ENCODE measurements at regions not wholly inside any gene's neighbourhood (a gene's known extent, or its start where the extent isn't known, plus 50 kb on each side); places are given as distances from the start of the nearest gene placed in this dataset.
"Not testable (repeated sequence)": the region's sequence is repeated elsewhere in the genome, so short reads cannot be mapped to it uniquely, and the experiment has no call there.

GRCh38 chr5:167286891-167287290 is 1004.6 kb upstream of the WWC1 start:
- no peak for DNase-seq

- DNase-seq: no peak
Observed at GRCh38 chr5:167290478-167290877, 1001.0 kb upstream of the WWC1 start.

- peak; percentile 24 to 45 for DNase-seq
Observed at GRCh38 chr5:167294882-167295680, 996.4 kb upstream of the WWC1 start.

GRCh38 chr5:167295681-167296005 is 995.8 kb upstream of the WWC1 start:
- no peak for DNase-seq

- DNase-seq: no peak
Observed at GRCh38 chr5:167296066-167296465, 995.4 kb upstream of the WWC1 start.

- no peak for DNase-seq
Observed at GRCh38 chr5:167296661-167297060, 994.8 kb upstream of the WWC1 start.

DNA sequence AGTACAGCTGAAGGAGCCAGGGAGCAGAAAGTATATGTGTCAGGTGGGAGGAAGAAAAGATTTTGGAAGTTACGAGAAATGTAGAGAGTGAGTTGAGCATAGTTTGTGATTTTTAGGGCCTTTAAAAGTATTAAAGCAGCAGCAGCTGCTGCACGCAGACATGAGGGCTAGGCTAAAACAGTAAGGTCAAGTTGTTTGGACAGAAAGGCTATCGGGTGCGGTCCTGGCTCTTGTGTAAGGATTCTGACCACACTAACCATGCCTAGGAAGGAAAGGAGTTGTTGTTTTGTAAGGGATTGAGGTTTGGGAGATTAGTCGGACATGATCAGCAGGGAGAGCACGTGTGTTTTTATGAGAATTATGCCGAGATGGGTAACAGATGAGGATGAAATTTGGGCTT is 991.6 kb upstream of the WWC1 start:
- DNase-seq: not testable (repeated sequence)

GRCh38 chr5:167303582-167303981 is 987.9 kb upstream of the WWC1 start:
- no peak for DNase-seq

- DNase-seq: no peak
Observed at GRCh38 chr5:167304834-167305469, 986.5 kb upstream of the WWC1 start.

DNA sequence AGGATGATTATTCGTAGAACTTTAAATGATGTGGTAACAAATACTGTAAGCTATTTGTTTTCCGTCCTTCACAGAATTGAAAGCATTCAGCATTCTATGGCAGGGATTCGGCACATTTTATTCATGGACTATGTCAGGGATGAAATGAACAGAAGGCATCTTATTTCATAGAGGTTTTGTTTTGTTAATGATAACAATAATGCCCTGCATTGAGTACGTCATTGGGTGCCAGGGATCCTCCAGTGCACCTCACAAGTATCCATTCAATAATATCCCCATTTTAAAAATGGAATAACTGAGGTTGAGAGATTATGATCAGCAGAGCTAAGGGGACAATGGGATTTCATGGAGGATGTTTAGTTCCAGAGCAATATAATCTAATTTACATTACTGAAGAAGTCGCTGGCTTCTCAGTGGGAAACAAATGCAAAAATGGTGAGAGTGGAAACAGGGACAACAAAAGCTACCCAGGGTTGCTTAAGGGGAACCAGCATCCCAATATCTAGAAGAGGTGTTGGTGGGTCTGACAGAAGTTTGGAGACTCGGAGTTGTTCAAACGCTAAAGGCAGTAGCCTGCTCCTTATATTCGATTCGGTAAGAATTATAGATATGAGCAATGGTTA is 985.7 kb upstream of the WWC1 start:
- no peak for DNase-seq

- DNase-seq: no peak
Observed at GRCh38 chr5:167307042-167307441, 984.4 kb upstream of the WWC1 start.

DNA sequence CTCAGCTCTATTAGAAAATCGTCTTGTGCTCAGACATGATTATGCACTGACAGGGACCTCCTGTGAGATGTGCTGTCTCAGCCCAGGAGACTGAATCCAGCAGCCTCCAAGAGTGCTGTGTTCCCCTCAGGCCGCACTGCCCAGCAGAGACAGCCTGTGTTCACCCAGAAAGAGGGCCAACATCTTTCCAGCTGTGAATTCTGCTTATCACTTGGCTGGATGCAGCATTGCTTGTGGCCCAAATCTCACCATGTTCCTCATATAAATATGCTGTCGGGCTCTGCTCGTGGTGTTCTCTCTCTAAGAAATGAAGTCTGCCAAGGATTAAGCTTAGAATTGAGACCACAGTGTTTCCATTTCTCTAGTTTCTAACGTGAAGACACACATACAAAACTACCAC is 983.0 kb upstream of the WWC1 start:
- DNase-seq: no peak

GRCh38 chr5:167309941-167310517 is 981.4 kb upstream of the WWC1 start:
- no peak for DNase-seq

GRCh38 chr5:167311340-167311739 is 980.1 kb upstream of the WWC1 start:
- DNase-seq: no peak

GRCh38 chr5:167312225-167312624 is 979.2 kb upstream of the WWC1 start:
- DNase-seq: no peak

- DNase-seq: peak in 1 of 2 experiments; percentile 18
Observed at GRCh38 chr5:167315762-167316161, 975.7 kb upstream of the WWC1 start.

DNA sequence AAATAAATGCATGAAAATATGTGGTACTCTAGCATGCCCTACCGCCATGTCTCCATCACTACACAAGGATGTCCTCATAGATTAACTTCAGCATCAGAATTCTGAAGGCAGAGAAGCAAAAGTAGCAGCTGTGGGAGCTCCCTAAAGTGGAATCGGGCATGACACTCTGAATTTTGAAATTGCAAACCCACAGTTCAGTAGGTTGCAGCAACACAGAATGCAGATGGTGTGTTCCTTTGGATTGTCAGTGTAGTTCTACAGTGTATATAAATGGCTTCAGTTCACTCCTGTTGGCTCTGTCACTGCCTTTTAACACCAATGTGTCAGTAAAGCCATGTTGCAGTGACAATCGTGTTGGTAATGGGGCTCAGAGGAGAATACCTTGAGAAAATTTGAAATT is 973.6 kb upstream of the WWC1 start:
- DNase-seq: no peak

DNA sequence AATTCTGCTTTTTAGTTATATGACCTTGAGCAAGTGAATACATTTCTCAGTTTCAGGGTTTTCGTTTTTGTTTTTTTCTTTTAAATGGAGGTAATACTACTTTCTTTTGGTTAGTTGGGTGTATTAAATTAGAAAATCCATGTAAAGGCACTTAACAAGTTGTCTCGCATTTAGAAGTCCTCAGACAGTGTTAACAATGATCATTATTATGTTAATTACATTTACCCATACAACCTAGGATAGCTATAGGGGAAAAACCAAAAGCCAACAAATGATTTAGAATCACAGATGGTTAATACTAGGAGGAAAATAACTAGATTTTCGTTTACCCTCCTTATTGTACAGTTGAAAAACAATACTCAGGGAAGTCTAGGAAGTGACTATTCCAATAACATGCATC is 972.2 kb upstream of the WWC1 start:
- no peak for DNase-seq

GRCh38 chr5:167320019-167320418 is 971.4 kb upstream of the WWC1 start:
- no peak for DNase-seq

DNA sequence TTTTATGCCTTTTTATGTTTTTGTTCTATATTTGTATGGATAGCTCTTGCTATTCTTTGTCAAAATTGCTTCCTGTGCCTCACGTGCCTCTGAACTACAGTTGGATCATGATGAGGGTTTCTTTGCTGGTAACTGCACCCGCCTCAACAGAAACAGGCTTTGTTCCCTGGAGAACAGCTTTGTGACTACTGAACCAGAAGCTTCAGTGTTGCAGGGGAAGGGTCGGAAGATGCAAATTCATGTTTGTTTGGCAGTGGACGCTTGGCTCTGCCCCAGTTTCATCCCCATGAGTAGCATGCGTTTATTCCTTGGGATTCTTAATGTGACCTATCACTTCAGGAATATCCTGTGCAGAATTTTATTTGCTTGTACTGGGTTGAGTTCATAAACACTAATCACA is 959.1 kb upstream of the WWC1 start:
- peak; percentile 9 to 29 for DNase-seq

DNA sequence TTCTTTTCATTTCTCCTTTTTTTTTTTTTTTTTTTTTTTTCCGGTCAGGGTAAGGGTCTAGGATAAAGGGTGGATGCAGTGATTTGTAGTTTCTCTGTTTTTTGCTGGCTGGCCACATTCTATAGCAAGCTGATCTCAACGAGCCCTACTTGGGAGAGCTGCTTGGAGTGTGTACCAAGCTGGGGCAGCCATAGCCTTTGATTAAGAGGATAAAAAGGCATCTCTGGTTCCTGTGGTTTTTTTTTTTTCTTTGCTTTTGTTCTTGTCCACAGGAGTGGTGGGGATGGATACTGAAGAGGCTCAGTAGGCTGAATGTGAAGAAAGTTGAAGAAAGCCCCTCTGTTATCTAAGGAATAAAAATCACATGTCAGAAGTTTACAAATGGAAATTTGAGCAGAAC is 955.3 kb upstream of the WWC1 start:
- no peak for DNase-seq

DNA sequence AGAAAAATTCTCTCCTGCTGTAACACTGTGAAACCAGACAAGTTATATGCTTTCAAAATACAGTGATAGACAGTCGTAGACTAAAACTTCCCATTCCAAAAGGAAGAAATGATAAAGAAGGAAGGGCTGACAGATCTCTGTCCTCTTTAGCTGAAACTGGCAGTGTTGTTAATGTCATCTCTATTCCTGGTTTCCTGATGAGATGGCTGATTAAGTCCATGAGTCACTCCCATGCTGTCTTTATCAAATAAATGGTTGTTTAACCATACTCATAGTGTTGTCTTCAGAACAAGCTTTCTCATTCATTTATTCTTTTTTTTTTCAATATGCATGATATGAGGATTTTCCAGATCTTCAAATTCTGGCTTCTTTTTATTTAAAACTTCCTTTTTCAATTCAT is 952.2 kb upstream of the WWC1 start:
- DNase-seq: no peak

DNA sequence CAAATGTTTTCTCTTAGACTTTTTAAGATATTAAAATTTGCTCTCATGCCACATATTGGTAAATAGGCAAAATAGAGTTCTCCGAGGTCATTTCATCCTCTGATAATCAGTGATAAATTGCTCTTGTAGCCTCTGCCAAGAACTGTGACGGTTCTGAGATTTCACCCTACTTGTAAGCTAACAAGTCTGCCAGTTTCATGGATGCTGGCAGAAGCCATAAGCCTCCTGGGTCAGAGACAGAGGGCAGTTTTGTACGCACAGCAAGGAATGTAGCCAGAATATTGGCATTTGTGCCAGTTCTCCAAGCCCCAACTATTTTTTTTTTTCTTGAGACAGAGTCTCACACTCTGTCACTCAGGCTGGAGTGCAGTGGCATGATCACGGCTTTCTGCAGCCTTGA is 945.0 kb upstream of the WWC1 start:
- DNase-seq: no peak

All from NCI-H2081 (cell line).